ENCODE measurements at regions not wholly inside any gene's neighbourhood (a gene's known extent, or its start where the extent isn't known, plus 50 kb on each side); places are given as distances from the start of the nearest gene placed in this dataset.
"Not testable (repeated sequence)": the region's sequence is repeated elsewhere in the genome, so short reads cannot be mapped to it uniquely, and the experiment has no call there.

- not testable (repeated sequence) for TF ChIP-seq EZH2 (IDR thresholded peaks at IDR 0.05; ENCODE audit: borderline replicate concordance, low read length); CTCF (conservative IDR thresholded peaks at IDR 0.05 in 1 of 2, IDR thresholded peaks at IDR 0.05 in 1 of 2; ENCODE audit: extremely low read depth in 1 of 2, insufficient read depth in 1 of 2, low read depth in 1 of 2, low read length in 2 of 2)
These were observed 399.5 kb upstream of the ZNF804A start for GRCh38 chr2:184198791-184199190.

Measured in mammary epithelial cell (primary cell).